Pulmonary artery endothelial cell (primary cell): ENCODE measurements at regions not wholly inside any gene's neighbourhood (a gene's known extent, or its start where the extent isn't known, plus 50 kb on each side); places are given as distances from the start of the nearest gene placed in this dataset.
"Not testable (repeated sequence)": the region's sequence is repeated elsewhere in the genome, so short reads cannot be mapped to it uniquely, and the experiment has no call there.

Experiments used
- DNase-seq: peaks from one replicate; pipeline ENCODE4 v3.0.0-alpha.2; 2011; ENCODE audit warnings: low read depth, low spot score

DNA sequence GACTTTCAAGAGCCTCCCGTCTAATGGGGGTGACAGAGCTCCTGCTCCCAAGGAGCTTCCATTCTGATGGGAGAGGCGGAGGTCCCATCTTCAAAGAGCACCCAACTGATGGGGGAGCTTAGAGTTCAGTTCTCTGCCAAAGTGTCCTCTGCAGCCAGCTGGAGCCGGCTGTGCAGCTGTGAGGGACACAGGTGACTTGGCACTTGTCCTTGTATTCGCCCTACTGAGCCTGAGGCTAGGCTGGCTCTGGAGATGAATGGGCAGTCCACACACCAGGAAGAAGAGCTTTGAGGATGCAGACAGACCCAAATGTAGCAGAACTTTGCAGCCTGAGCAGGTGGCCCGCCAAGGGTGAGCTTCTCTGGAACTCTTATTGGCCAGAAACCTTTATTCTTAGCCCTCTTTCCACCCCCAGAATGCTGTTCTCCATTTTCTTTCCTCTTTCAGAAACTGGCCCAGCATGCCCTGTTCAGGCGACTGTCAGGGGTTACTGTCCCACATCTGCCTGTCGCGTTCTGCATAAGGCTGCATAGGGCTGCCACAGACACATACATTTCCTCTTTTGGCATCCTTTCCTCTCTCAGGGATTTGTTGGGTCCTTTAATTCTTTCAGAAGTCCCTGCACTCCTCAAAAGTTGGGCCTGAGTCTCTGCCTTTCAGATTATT is 108.7 kb upstream of the LRFN2 start:
- DNase-seq, result no peak

DNA sequence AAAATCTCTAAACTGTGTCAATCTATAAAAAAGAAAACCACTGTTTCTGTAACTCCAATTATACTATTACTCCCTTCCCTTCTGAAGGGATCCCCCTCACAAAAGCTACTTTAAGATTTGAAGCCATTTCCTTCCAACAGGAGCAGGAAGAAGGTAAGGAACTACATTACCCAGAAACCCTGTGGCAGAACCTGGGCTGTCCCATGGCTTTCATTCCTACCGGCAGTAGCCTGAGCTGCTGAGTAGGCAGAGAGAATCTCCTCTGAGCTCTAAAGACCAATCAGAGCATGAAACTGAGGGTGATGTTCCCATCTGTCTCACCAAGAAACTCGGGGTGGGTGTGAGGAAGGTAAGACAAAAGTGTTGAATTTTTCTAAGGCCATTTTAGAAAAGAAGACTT is 108.0 kb upstream of the LRFN2 start:
- no peak for DNase-seq

DNA sequence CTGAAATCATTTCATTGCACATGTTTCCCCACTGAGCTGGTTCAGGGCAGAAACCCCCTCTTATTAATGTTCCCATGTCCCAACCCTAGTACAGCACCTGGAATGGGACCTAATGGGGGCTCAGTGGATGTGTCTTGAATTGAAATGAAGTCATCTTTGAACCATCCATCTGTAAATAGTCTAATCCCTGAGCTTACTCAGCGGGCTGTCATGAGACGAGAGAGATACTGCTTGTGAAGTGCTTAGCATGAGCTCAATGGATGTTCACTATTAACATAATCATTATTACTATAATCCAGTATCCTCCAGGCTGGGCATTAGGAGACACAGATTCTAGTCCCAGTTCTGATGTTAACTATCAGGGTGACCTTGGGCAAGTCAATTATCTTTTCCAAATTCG is 106.6 kb upstream of the LRFN2 start:
- no peak for DNase-seq

DNA sequence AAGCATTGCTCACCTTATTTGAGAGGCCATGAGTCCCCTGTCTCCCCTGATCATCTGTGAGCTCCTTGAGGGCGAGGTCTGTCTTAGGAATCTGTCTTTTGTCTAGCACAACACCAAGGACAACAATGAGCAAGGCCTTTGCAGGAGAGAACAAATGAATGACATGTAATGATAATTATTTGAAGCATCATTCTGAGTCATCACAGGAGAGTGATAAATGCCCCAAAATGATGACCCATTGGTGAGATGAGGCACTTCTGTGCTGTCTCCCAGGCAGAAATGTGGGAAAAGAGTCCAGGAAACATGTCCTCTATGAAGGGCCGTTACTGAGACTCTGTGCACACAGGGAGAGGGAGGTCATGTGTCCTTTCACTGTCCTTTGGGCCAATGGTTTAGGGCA is 105.2 kb upstream of the LRFN2 start:
- no peak for DNase-seq

DNA sequence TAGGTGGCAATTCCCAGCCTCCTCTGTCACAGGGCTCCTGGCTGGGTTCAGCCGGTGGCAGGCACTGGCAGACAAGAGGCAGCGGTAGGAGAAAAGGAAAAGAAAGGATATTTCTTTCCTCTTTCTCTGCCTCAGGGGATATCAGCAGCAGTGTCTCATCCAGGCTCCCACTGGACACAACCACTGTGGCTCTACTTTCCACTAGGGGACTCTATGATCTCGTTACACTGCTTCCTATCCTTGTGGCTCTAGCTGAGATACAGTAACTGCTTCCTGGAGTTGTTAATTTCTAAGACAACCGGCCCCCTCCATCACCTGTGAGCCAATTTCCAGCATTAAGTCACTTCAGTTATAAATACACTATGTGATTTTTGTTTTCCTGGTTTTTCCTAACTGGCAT is 102.0 kb upstream of the LRFN2 start:
- no peak for DNase-seq

DNA sequence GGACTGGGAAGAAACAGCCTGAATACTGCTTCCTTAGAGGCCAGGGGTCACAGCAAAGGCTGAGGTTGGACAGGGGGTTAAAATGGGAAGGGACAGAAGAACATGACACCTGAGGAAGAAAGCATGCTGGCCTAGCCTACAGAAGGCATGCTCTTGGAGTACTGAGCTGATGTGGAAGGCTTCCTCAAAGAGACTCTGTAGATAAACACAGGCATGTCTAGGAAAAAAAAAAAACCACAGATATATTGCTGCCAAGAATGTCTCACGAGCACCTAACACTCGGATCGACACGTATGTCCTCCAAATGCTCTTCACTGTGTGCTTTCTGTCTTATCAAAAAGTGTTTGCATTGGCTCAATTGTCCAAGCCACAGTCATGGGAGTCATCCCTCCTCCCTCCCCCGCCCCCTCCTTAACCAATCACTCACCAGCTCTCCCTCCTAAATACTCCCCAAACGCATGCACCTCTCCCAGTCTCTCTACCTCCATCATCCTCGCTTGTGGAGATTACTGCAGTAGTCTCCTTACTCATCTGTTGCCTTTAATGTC is 101.1 kb upstream of the LRFN2 start:
- DNase-seq, result no peak

DNA sequence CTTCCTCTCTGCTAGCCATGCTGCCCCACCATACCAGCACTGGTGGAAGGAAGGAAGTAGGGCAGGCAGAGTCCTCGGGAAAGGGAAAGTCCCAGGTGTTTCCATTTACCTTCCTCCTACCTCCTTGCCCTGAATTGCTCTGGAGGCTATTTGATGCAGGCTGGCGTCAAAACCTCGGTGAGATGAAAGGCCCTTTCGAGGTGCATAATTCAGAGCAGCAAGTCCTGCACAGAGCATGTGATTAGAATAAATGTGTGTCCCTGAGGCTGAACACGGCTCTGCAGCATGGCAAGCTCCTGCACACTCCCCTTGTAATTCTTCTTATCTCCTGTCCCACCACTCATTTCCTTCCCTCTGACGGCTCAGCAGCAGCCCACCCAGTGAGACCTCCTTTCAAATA is 98.7 kb upstream of the LRFN2 start:
- no peak for DNase-seq

DNA sequence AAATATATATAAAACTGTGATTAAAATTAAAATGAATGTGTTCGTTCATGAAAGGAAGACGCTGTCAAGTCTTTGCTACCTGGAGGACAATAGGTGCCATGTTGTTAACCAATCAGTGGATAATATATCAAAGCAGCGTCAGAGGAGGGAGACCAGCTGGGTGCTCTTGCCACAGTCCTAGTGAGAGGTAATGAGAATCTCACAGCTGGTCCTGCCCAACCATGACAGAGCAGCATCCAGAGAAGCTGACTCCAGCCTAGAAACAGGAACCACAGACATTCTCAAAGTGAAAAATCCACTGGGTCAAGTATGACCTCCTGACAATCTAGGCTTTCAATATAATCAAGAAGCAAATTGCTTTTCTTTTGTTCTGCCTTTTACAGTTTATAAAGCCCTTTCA is 94.5 kb upstream of the LRFN2 start:
- DNase-seq, result no peak

DNA sequence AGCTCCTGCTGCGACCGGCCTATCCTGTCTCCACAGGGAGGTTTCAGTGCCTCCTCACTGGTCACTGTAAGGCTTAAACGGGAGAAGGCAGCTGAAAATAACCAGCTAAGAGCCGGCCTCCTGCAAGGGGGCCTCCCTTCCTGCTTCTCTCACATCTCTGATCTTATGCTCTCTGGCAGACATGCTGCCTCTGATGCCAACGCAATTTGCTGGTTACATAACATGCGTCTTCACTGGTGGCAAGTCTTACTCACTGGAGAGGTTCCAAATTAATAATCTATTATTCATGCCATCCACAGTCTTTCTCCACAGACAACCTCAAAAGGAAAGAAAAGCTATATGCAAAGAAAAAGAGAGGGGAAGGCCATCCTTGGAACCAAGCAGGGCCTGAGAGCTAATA is 91.8 kb upstream of the LRFN2 start:
- no peak for DNase-seq

DNA sequence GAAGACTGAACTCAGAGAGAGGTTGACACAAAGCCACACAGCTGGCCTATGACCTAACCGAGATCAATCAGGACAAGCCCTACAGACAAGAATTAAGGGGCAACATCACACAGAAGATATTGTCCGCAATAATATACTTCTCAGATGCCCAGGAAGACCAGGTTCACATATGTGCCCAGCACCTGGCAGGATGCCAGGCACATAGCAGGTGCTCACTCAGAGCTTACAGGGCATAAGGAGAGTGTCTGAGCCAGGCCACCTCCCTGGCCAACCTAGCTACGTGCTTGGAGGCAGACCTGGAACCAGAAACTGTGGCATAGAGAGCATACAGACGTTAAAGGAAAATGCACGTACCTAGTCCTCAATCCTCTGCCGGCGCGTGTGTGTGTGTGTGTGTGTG is 87.0 kb upstream of the LRFN2 start:
- no peak for DNase-seq

DNA sequence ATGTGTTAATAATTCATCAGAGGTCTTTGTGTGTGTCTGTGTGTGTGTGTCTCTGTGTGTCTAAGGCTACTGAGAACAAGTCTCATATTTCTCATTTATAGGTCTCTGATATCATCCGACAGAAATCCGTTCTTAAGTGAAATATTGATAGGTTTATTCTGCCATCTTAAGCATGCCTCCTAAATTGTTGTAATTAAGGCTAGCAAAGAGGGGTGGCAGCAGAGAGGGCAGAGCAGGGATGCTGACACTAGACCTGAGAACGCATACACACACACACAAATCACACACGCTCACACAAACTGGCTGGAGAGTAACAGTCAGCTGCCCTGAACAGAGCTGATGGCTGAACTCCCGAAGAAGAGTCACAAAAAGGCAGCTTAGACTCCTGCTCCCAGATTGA is 84.9 kb upstream of the LRFN2 start:
- no peak for DNase-seq

DNA sequence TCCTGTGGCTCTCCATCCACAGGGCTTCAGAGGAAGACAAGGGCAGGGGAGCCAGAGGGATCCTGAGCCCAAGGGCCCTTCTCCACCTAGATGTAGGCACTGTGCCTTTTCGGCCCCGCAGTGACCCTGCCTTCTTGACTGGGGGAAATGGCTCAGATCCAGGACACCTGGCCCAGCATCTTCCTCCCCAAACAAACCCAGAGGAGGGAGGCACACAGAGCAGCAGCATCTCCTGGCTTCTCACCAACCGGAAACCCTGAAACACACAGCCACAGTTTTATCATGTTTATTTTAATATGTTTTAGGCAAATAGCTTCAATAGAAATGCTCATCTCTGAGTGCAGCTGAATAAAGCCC is 84.5 kb upstream of the LRFN2 start:
- no peak for DNase-seq

DNA sequence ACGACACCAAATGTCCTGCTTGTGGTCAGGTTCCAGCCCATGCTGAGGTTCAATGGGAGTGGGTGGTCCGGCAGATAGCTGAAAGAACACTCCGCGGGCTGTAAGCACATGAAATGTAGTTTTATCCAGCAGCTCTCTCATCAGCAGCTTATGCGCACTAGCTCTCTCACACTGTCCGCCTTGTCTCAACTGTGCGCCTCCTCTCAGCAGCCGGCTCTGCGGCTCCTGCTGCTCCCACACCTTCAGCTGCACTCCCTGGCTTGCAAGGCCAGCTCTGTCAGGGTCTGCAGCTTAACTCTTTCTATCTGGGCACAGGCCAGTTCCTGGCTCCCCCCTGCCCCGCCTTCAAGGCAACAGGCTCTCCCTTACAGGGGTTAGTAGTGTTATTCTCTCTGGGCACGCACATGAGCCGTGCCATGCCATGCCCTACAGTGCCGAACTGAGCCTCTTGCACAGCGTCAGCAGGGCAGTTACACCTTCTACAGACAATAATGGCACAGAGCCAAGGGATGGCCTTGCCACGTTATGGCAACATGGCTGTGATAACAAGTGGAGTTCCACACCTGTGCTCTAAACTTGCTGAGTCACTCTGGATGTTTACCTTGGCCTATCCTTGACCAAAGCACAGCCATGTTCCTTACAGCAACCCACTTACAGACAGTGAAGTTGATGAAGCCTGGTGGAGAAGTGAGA is 84.0 kb upstream of the LRFN2 start:
- no peak for DNase-seq

DNA sequence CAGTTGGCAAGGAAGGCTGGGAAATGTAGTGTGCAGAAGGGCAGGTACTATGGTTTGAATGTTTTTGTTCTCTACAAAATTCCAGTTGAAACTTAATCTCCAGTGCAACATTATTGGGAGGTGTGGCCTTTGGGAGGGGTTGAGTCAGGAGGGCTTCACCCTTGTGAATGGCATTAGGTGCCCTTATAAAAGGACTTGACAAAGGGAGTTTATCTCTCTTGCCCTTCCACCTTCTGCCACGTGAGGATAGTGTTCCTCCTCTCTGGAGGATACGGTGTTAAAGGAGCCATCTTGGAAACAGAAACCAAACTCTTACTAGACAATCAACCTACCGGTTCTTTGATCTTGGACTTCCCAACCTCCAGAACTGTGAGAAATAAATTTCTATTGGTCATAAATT is 82.2 kb upstream of the LRFN2 start:
- DNase-seq, result no peak

DNA sequence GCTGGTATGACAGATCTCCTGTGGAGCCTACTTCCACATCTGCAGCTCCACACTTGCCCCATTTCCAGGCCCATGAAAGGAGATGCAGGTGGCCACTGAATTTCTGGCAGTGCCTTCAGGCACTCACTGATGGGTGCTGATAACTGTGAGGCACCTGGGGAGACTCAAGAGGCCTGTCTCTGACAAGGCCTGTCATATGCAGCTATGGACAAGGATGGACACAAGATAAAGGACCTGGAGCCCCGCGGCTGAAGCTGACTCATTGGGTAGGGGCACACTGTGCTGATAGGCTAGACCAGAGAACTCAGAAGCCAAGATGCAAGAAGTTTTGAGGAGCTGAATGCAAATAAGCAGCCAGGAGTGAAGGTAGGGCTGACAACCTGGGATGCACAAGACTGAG is 81.0 kb upstream of the LRFN2 start:
- no peak for DNase-seq

DNA sequence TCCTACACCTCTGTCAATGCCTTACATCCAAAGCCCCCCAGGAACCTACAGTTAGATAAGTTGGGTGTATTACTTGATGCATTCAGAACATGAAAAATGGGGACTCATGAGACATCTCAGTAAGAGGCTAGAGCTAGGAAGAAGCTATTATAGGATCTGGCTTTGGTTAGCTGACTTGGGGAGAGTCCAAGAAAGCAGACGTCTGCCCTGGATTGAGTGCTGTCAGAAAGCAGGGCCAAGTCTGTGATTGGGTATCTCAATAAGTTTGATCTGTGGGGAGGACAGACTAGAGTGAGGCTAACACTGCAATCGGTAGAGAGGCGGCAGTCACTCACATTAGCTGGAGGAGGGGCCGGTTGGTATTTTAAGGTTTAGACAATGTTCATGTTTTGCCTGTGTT is 79.4 kb upstream of the LRFN2 start:
- no peak for DNase-seq

DNA sequence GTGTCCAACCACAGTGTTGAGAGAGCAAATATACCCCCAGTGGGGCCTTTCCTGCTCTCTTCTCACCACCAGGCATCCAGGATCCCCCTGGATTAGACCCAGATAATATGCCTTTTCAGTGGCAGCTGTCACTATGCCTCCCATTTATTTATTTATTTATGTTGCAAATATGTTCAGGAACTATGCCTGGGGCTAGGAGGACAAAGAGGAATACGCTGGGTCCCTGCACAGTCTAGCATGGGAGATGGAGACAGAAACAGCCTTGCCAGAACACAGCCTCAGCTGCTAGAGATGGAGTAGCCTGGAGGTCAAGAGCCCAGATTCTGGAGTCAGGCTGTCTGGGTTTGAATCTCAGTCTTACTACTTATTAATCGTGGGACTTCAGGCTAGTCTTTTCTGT is 74.6 kb upstream of the LRFN2 start:
- DNase-seq, result no peak

DNA sequence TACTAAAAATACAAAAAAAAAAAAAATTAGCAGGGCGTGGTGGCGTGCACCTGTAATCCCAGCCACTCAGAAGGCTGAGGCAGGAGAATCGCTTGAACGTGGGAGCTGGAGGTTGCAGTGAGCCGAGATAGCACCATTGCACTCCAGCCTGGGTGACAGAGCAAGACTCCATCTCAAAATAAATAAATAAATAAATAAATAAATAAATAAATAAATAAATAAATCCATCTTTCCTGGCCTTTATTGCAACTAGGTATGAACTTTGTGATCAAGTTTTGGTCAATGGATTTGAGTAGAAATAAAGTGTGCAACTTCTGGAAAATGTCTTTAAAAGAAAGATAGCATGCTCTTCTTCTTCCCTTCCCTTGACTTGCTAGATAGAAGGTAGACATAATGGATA is 69.6 kb upstream of the LRFN2 start:
- not testable (repeated sequence) for DNase-seq

DNA sequence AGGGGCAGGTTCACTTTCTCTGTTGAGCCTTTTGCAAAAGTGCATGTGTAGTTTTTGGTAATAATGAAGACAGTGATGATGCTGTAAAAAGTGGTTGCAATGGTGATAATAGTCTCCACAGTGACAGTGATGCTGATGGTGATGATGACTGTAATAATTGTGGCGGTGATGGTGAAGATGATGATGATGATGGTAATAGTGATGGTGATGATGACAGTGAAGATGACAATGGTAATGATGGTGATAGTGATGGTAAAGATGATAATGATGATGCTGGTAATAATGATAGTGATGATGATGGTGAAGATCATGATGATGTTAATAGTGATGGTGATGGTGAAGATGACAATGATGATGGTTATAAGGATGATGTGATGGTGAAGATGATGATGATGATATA is 67.7 kb upstream of the LRFN2 start:
- no peak for DNase-seq

DNA sequence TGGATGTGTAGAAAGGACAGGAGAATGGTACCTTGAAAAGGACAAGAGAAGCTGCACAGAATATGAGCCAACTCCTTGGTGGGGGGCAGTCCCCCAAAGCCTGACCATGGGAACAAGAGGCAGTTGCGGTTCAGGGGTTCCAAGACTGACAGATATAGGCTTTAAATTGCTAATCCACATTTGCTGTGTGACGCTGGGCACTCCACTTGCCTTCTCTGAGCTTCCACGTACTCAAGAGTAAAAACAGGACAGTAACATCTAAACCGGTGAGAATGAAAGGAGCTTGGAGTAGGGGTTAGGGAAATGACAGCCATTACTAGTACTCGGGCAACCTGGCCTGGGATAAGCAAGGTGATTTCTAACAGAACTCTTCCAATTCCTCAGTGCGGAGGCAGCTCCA is 57.9 kb upstream of the LRFN2 start:
- no peak for DNase-seq

DNA sequence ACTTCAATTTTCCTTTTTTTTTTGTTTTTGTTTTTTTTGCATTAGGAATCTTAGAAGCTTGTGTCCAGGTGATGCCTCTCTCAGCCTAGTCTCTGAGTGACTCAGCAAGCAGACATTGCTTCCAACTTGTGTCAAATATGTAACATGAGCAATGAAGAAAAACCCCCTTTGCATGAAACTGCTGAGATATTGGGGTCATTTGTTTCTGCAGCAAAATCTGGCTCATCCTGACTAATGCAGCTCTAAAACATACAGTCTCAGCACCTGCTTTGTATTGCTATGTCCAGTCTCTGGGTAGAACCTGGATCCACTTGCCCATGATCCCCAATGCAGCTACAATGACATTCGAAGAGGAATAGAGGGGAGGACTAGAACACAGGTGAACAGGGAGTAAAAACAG is 55.7 kb upstream of the LRFN2 start:
- DNase-seq, result no peak

DNA sequence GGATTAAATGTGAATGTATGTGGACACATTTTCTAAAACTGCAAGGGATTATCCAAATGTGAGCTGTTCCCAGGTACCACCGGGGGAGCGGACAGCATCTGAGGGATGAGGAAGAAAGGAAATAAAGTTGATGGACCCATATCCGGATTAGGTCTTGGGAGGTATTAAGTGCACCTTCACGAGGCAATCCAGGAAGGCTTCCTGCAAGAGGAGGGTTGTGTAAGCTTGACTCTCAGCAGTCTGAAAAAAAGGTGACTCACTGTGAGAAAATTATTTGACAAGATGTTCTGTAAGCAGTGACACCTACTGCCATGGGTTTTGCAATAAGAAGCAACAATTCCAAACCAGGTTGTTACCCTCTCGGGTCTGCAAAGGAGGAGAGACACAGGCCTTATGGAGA is 55.0 kb upstream of the LRFN2 start:
- no peak for DNase-seq

DNA sequence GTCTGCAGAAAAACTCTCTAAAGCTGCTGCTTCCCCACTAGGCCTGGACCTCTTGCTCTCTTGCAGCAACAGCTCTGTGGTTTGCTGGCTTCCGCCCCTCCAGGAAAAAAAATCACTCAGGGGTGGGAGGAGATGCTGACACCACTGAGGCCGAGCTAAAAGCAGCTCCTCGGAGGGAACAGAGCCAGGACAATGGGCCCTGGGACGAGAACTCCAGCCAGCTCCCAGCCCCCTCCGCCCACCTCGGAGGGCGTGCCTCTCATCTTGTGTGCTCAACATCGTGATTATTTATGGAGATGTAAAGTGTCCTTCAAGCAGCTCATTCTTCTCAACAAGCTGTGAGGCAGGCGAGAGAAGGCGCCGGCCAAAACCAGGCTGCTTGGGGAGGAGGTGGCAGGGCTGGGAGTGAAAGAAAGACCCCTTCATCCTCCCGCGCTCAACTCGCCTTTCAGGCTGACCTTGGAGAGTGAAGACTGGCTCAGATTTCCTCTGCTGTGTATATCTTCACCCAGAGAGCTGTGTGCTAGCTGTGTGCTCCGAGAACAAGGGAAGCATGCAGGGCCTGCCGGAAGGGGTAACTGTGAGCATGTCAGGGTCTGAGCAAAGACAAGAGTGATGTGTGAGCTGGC is 53.5 kb upstream of the LRFN2 start:
- no peak for DNase-seq
